SK-N-MC (cell line): ENCODE measurements at regions not wholly inside any gene's neighbourhood (a gene's known extent, or its start where the extent isn't known, plus 50 kb on each side); places are given as distances from the start of the nearest gene placed in this dataset.
"Not testable (repeated sequence)": the region's sequence is repeated elsewhere in the genome, so short reads cannot be mapped to it uniquely, and the experiment has no call there.

Experiments used
- DNase-seq: peaks from one replicate; pipeline ENCODE4 v3.0.0-alpha.2; 2011; ENCODE audit warnings: low read depth, low spot score
- H3K27ac ChIP-seq: fragments of 200-600 bp; sonication (generic); 2 replicates; pipeline ENCODE4 v1.5.1; 2016; ENCODE audit warnings: mixed run types
- H3K36me3 ChIP-seq: fragments of 200-600 bp; sonication (generic); 2 replicates; pipeline ENCODE4 v1.6.1; 2017; ENCODE audit warnings: antibody characterized with exemption, low read length, mixed read lengths; ENCODE audit not compliant: insufficient read depth
- H3K4me3 ChIP-seq: fragments of 200-600 bp; sonication (generic); 2 replicates; pipeline ENCODE4 v1.5.1; 2016
- H3K9ac ChIP-seq: fragments of 200-600 bp; sonication (generic); 2 replicates; pipeline ENCODE4 v1.8.0; 2017; ENCODE audit warnings: mixed run types, mixed read lengths; ENCODE audit not compliant: insufficient read length
- H3K9me3 ChIP-seq: fragments of 200-600 bp; sonication (generic); 2 replicates; pipeline ENCODE4 v1.6.1; 2017; ENCODE audit warnings: low read depth, mild to moderate bottlenecking, antibody characterized with exemption, low read length, moderate library complexity, mixed read lengths
- EZH2 ChIP-seq: fragments of 200-600 bp; sonication (generic); IDR thresholded peaks from one replicate; pipeline ENCODE4 v1.6.1; 2017; ENCODE audit warnings: antibody characterized with exemption
- FOXP2 ChIP-seq: optimal IDR thresholded peaks from 2 replicates; pipeline ENCODE3; 2011; ENCODE audit warnings: mild to moderate bottlenecking, moderate library complexity; ENCODE audit not compliant: insufficient read depth; ENCODE audit errors: extremely low read length, control extremely low read depth
- POLR2AphosphoS5 ChIP-seq: IDR thresholded peaks from 2 replicates; pipeline ENCODE4 v1.6.1; 2012; ENCODE audit warnings: mild to moderate bottlenecking, low read depth, low read length, borderline replicate concordance

- Histone ChIP-seq H3K9me3 (no peaks in the 10 kb centered on the region), H3K4me3 (no peak overlapping the region), H3K9ac (no peak overlapping the region), H3K27ac (no peak overlapping the region), H3K36me3 (no peaks in the 10 kb centered on the region)
- TF ChIP-seq EZH2 (no peak), POLR2AphosphoS5 (no peak), FOXP2 (no peak)
- DNase-seq, result no peak
Observed at GRCh38 chr18:70414315-70414900, 125.6 kb downstream of the SOCS6 start.

- Histone ChIP-seq H3K4me3 (no peak overlapping the region), H3K9ac (no peak overlapping the region), H3K9me3 (no peaks in the 10 kb centered on the region), H3K36me3 (no peaks in the 10 kb centered on the region), H3K27ac (no peak overlapping the region)
- no peak for TF ChIP-seq EZH2
- no peak for TF ChIP-seq POLR2AphosphoS5
- no peak for TF ChIP-seq FOXP2
- DNase-seq, result no peak
Observed at GRCh38 chr18:70413455-70413854, 124.6 kb downstream of the SOCS6 start.

GRCh38 chr18:70411876-70412435 lies 123.1 kb downstream of the SOCS6 start:
- DNase-seq, result no peak
- H3K27ac ChIP-seq, result no peak overlapping the region
- no peak overlapping the region for H3K9ac ChIP-seq
- H3K4me3 ChIP-seq, result no peak overlapping the region
- TF ChIP-seq EZH2 (no peak), FOXP2 (no peak), POLR2AphosphoS5 (no peak)
- no peaks in the 10 kb centered on the region for H3K36me3 ChIP-seq
- no peaks in the 10 kb centered on the region for H3K9me3 ChIP-seq

DNA sequence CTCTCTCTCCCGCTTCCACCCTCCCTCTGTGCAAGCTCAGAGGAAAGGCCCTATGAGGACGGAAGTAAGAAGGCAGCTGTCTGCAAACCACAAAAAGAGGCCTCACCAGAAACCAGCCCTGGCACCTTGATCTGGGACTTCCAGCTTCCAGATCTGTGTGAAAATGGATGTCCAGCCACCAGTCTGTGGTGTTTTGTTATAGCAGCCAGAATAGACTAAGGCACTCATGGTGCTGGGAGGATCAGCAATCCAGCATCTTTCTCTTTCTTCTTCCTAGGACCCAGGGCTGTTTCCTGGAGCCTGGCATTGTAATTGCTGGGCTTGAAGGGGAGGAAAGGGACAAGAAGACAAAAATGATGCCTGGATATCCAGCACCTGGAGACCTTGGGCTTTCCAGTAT lies 122.5 kb downstream of the SOCS6 start:
- Histone ChIP-seq H3K9me3 (no peaks in the 10 kb centered on the region), H3K9ac (no peak overlapping the region), H3K4me3 (no peak overlapping the region), H3K27ac (no peak overlapping the region), H3K36me3 (no peaks in the 10 kb centered on the region)
- DNase-seq, result no peak
- TF ChIP-seq FOXP2, result no peak
- no peak for TF ChIP-seq POLR2AphosphoS5
- no peak for TF ChIP-seq EZH2

GRCh38 chr18:70405052-70405451 lies 116.2 kb downstream of the SOCS6 start:
- DNase-seq, result no peak
- no peak overlapping the region for H3K9ac ChIP-seq
- no peaks in the 10 kb centered on the region for H3K9me3 ChIP-seq
- H3K4me3 ChIP-seq, result no peak overlapping the region
- no peak for TF ChIP-seq FOXP2
- TF ChIP-seq EZH2, result no peak
- TF ChIP-seq POLR2AphosphoS5, result no peak
- H3K27ac ChIP-seq, result no peak overlapping the region
- H3K36me3 ChIP-seq, result no peaks in the 10 kb centered on the region

GRCh38 chr18:70400476-70400875 lies 111.6 kb downstream of the SOCS6 start:
- no peak overlapping the region for H3K27ac ChIP-seq
- H3K9me3 ChIP-seq, result no peaks in the 10 kb centered on the region
- H3K9ac ChIP-seq, result no peak overlapping the region
- DNase-seq, result no peak
- H3K4me3 ChIP-seq, result no peak overlapping the region
- TF ChIP-seq FOXP2, result no peak
- no peak for TF ChIP-seq EZH2
- no peak for TF ChIP-seq POLR2AphosphoS5
- H3K36me3 ChIP-seq, result no peaks in the 10 kb centered on the region

DNA sequence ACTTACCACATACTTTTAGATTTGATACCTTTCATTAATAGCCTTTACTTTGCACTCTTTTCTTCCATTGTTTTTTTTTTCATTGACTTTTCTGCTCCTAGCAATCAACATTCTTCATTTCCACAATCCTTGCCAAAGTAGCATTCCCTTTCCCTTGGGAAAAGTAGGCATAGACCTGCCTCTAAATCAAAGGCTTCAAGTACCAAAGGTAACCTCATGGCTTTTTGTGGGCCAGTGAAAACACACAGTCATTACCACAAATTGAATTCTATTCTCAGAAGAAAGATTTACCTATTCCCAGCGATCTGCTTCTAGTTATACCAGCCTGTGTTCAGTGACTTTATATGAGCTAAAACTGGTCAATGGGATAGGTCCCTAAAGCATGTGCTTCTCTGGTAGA lies 109.2 kb downstream of the SOCS6 start:
- Histone ChIP-seq H3K9me3 (no peaks in the 10 kb centered on the region), H3K9ac (no peak overlapping the region), H3K27ac (no peak overlapping the region), H3K36me3 (no peaks in the 10 kb centered on the region), H3K4me3 (no peak overlapping the region)
- no peak for DNase-seq
- TF ChIP-seq EZH2 (no peak), POLR2AphosphoS5 (no peak), FOXP2 (no peak)

GRCh38 chr18:70397259-70397925 lies 108.5 kb downstream of the SOCS6 start:
- Histone ChIP-seq H3K36me3 (no peaks in the 10 kb centered on the region), H3K4me3 (no peak overlapping the region), H3K9ac (no peak overlapping the region), H3K27ac (no peak overlapping the region), H3K9me3 (no peaks in the 10 kb centered on the region)
- TF ChIP-seq EZH2, result no peak
- TF ChIP-seq FOXP2, result no peak
- no peak for TF ChIP-seq POLR2AphosphoS5
- DNase-seq, result no peak

GRCh38 chr18:70395771-70396170 lies 106.9 kb downstream of the SOCS6 start:
- H3K9ac ChIP-seq, DNase-seq, H3K27ac ChIP-seq, H3K9me3 ChIP-seq, H3K4me3 ChIP-seq, H3K36me3 ChIP-seq: not testable (repeated sequence)
